Activated T-helper 1 cell treated with anti-CD3 and anti-CD28 coated beads, Interleukin-12 subunit alpha, Interleukin-12 subunit beta, Interleukin-2, Interleukin-4 antibody, amounts not matched to agents 30 ng/mL and 10 ng/mL and 1 ng/mL, durations not matched to agents 14 hours and 24 hours and 36 hours (primary cell): ENCODE measurements at regions not wholly inside any gene's neighbourhood (a gene's known extent, or its start where the extent isn't known, plus 50 kb on each side); places are given as distances from the start of the nearest gene placed in this dataset.
"Not testable (repeated sequence)": the region's sequence is repeated elsewhere in the genome, so short reads cannot be mapped to it uniquely, and the experiment has no call there.

Experiments used
- DNase-seq: peaks from one replicate; pipeline ENCODE4 v3.0.0; 2021; ENCODE audit warnings: low spot score
- H3K27ac Mint-ChIP-seq: one replicate; pipeline ENCODE4 v1.8.0; 2021; ENCODE audit warnings: mild to moderate bottlenecking, mixed read lengths
- H3K27me3 Mint-ChIP-seq: one replicate; pipeline ENCODE4 v1.8.0; 2022; ENCODE audit warnings: mild to moderate bottlenecking, moderate library complexity, mixed read lengths; ENCODE audit not compliant: insufficient read depth
- H3K36me3 Mint-ChIP-seq: one replicate; pipeline ENCODE4 v1.8.0; 2021; ENCODE audit warnings: low read depth, mixed read lengths
- H3K4me1 Mint-ChIP-seq: one replicate; pipeline ENCODE4 v1.8.0; 2021; ENCODE audit warnings: low read depth, mixed read lengths
- H3K4me3 Mint-ChIP-seq: one replicate; pipeline ENCODE4 v1.8.0; 2021; ENCODE audit warnings: mild to moderate bottlenecking, moderate library complexity, mixed read lengths
- H3K9me3 Mint-ChIP-seq: one replicate; pipeline ENCODE4 v1.8.0; 2021; ENCODE audit warnings: mixed read lengths
- intact Hi-C: fragments of 100-400 bp; cut with micrococcal nuclease; formaldehyde crosslinking; loops from one replicate; pipeline ENCODE4 v1.15.1; 2024

GRCh38 chr2:236826606-236827156, 257.1 kb downstream of the ACKR3 start:
- H3K9me3 Mint-ChIP-seq: no peaks in the 10 kb centered on the region
- no peaks in the 10 kb centered on the region for H3K27me3 Mint-ChIP-seq
- H3K36me3 Mint-ChIP-seq: no peaks in the 10 kb centered on the region
- no peak overlapping the region for H3K27ac Mint-ChIP-seq
- DNase-seq: no peak
- no peak overlapping the region for H3K4me3 Mint-ChIP-seq
- H3K4me1 Mint-ChIP-seq: no peaks in the 10 kb centered on the region
- intact Hi-C loops: no loop called here

GRCh38 chr2:236827997-236828396, 257.7 kb upstream of the COPS8 start:
- no peaks in the 10 kb centered on the region for H3K9me3 Mint-ChIP-seq
- H3K27ac Mint-ChIP-seq: no peak overlapping the region
- DNase-seq: no peak
- intact Hi-C loops: no loop called here
- peaks cover 2% of the 10 kb centered on the region for H3K27me3 Mint-ChIP-seq
- H3K4me3 Mint-ChIP-seq: no peak overlapping the region
- H3K4me1 Mint-ChIP-seq: no peaks in the 10 kb centered on the region
- H3K36me3 Mint-ChIP-seq: no peaks in the 10 kb centered on the region

- no peak for DNase-seq
- Mint-ChIP-seq H3K36me3 (no peaks in the 10 kb centered on the region), H3K4me3 (no peak overlapping the region), H3K27ac (no peak overlapping the region), H3K27me3 (peaks cover 2% of the 10 kb centered on the region), H3K4me1 (no peaks in the 10 kb centered on the region), H3K9me3 (no peaks in the 10 kb centered on the region)
- intact Hi-C loops: no loop called here
Measured at GRCh38 chr2:236828820-236829219, 256.9 kb upstream of the COPS8 start.

- no peak for DNase-seq
- peaks cover 2% of the 10 kb centered on the region for H3K27me3 Mint-ChIP-seq
- no peak overlapping the region for H3K4me3 Mint-ChIP-seq
- H3K9me3 Mint-ChIP-seq: no peaks in the 10 kb centered on the region
- no peaks in the 10 kb centered on the region for H3K4me1 Mint-ChIP-seq
- no peaks in the 10 kb centered on the region for H3K36me3 Mint-ChIP-seq
- H3K27ac Mint-ChIP-seq: no peak overlapping the region
- intact Hi-C loops: no loop called here
Measured at GRCh38 chr2:236830926-236831325, 254.8 kb upstream of the COPS8 start.

- Mint-ChIP-seq H3K4me1 (no peaks in the 10 kb centered on the region), H3K9me3 (no peaks in the 10 kb centered on the region), H3K27me3 (peaks cover 2% of the 10 kb centered on the region), H3K36me3 (no peaks in the 10 kb centered on the region), H3K4me3 (no peak overlapping the region), H3K27ac (no peak overlapping the region)
- intact Hi-C loops: no loop called here
- DNase-seq: no peak
Measured at GRCh38 chr2:236831698-236832097, 254.0 kb upstream of the COPS8 start.

- peaks cover 4% of the 10 kb centered on the region for H3K27me3 Mint-ChIP-seq
- H3K9me3 Mint-ChIP-seq: no peaks in the 10 kb centered on the region
- no peaks in the 10 kb centered on the region for H3K4me1 Mint-ChIP-seq
- no peaks in the 10 kb centered on the region for H3K36me3 Mint-ChIP-seq
- H3K4me3 Mint-ChIP-seq: no peak overlapping the region
- no peak for DNase-seq
- no peak overlapping the region for H3K27ac Mint-ChIP-seq
- intact Hi-C loops: no loop called here
Measured at GRCh38 chr2:236833501-236834073, 252.1 kb upstream of the COPS8 start.

- Mint-ChIP-seq H3K4me1 (no peaks in the 10 kb centered on the region), H3K9me3 (no peaks in the 10 kb centered on the region), H3K27ac (no peak overlapping the region), H3K27me3 (peaks cover 4% of the 10 kb centered on the region), H3K4me3 (no peak overlapping the region), H3K36me3 (no peaks in the 10 kb centered on the region)
- intact Hi-C loops: no loop called here
- DNase-seq: no peak
Measured at GRCh38 chr2:236834284-236834683, 251.4 kb upstream of the COPS8 start.

GRCh38 chr2:236835307-236836024, 250.2 kb upstream of the COPS8 start:
- Mint-ChIP-seq H3K27me3 (peaks cover 4% of the 10 kb centered on the region), H3K36me3 (no peaks in the 10 kb centered on the region), H3K9me3 (no peaks in the 10 kb centered on the region), H3K4me1 (no peaks in the 10 kb centered on the region), H3K27ac (no peak overlapping the region), H3K4me3 (no peak overlapping the region)
- no peak for DNase-seq
- intact Hi-C loops: no loop called here

GRCh38 chr2:236836028-236836427, 249.7 kb upstream of the COPS8 start:
- H3K27ac Mint-ChIP-seq, H3K4me3 Mint-ChIP-seq, H3K9me3 Mint-ChIP-seq, H3K27me3 Mint-ChIP-seq, H3K4me1 Mint-ChIP-seq, DNase-seq, H3K36me3 Mint-ChIP-seq, intact Hi-C loops: not testable (repeated sequence)

GRCh38 chr2:236840215-236840614, 245.5 kb upstream of the COPS8 start:
- DNase-seq: no peak
- intact Hi-C loops: no loop called here
- no peak overlapping the region for H3K27ac Mint-ChIP-seq
- H3K27me3 Mint-ChIP-seq: peaks cover 2% of the 10 kb centered on the region
- H3K9me3 Mint-ChIP-seq: no peaks in the 10 kb centered on the region
- no peak overlapping the region for H3K4me3 Mint-ChIP-seq
- no peaks in the 10 kb centered on the region for H3K36me3 Mint-ChIP-seq
- no peaks in the 10 kb centered on the region for H3K4me1 Mint-ChIP-seq

GRCh38 chr2:236840857-236841256, 244.8 kb upstream of the COPS8 start:
- Mint-ChIP-seq H3K27me3 (peaks cover 2% of the 10 kb centered on the region), H3K9me3 (no peaks in the 10 kb centered on the region), H3K4me1 (no peaks in the 10 kb centered on the region), H3K36me3 (no peaks in the 10 kb centered on the region), H3K4me3 (no peak overlapping the region), H3K27ac (no peak overlapping the region)
- intact Hi-C loops: no loop called here
- DNase-seq: no peak

GRCh38 chr2:236841389-236841788, 244.3 kb upstream of the COPS8 start:
- Mint-ChIP-seq H3K27ac (no peak overlapping the region), H3K36me3 (no peaks in the 10 kb centered on the region), H3K4me1 (no peaks in the 10 kb centered on the region), H3K9me3 (no peaks in the 10 kb centered on the region), H3K4me3 (no peak overlapping the region), H3K27me3 (peaks cover 2% of the 10 kb centered on the region)
- intact Hi-C loops: no loop called here
- DNase-seq: no peak

GRCh38 chr2:236843161-236843968, 242.3 kb upstream of the COPS8 start:
- H3K27me3 Mint-ChIP-seq: no peaks in the 10 kb centered on the region
- DNase-seq: no peak
- H3K9me3 Mint-ChIP-seq: no peaks in the 10 kb centered on the region
- H3K36me3 Mint-ChIP-seq: no peaks in the 10 kb centered on the region
- H3K4me1 Mint-ChIP-seq: no peaks in the 10 kb centered on the region
- intact Hi-C loops: no loop called here
- no peak overlapping the region for H3K27ac Mint-ChIP-seq
- no peak overlapping the region for H3K4me3 Mint-ChIP-seq
